RWPE1 (cell line): ENCODE measurements at regions not wholly inside any gene's neighbourhood (a gene's known extent, or its start where the extent isn't known, plus 50 kb on each side); places are given as distances from the start of the nearest gene placed in this dataset.

ENCODE experiments used
- CTCF ChIA-PET: fragments of 350-600 bp; sonication (Branson Sonifier 250); formaldehyde crosslinking; extraction: SDS; loops from one replicate; lab custom pipeline; 2021; lab: Yijun Ruan, JAX
- POLR2A ChIA-PET: fragments of 400-600 bp; formaldehyde crosslinking; extraction: SDS; loops from one replicate; lab custom pipeline; 2020; ENCODE audit warnings: antibody characterized with exemption; ENCODE audit not compliant: low non-redundant PET; lab: Yijun Ruan, JAX
- DNase-seq: peaks from one replicate; pipeline ENCODE4 v3.0.0; 2012; ENCODE audit warnings: low spot score
- H3K27ac ChIP-seq: fragments of 450-650 bp; 2 replicates; pipeline ENCODE4 v1.5.1; 2017
- TF ChIP-seq, protein P1 (sequence below): fragments of 450-650 bp; conservative IDR thresholded peaks from 2 replicates; pipeline ENCODE4 v1.5.1; 2017; ENCODE audit warnings: low read depth, mild to moderate bottlenecking

DNA sequence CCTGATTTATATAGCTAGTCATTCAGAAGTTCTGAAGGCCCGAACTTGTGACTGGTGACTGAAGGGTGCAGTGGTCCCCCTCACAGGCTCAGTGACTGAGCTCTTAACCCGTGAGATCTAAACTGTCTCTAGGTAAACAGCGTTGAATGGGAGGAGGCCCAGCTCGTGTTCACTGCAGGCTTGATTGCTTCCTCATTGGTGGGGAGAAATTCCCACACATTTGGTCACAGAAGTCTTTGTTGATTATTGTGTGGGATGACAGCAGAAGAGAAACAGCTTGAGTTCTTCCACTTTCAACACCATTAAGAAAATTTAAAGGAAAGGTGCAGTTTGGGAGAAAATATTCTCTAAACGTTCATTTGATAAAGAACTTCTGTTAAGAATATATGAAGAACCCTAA is 1178.0 kb downstream of the UQCRFS1 start:
- ChIA-PET CTCF (interaction anchor here (0.7 kb wide), 1 partner anchor 68 kb away, joined by 4 read pairs; no protein-coding TSS in a partner anchor), POLR2A (no interaction called here)
- TF ChIP-seq, protein P1, sequence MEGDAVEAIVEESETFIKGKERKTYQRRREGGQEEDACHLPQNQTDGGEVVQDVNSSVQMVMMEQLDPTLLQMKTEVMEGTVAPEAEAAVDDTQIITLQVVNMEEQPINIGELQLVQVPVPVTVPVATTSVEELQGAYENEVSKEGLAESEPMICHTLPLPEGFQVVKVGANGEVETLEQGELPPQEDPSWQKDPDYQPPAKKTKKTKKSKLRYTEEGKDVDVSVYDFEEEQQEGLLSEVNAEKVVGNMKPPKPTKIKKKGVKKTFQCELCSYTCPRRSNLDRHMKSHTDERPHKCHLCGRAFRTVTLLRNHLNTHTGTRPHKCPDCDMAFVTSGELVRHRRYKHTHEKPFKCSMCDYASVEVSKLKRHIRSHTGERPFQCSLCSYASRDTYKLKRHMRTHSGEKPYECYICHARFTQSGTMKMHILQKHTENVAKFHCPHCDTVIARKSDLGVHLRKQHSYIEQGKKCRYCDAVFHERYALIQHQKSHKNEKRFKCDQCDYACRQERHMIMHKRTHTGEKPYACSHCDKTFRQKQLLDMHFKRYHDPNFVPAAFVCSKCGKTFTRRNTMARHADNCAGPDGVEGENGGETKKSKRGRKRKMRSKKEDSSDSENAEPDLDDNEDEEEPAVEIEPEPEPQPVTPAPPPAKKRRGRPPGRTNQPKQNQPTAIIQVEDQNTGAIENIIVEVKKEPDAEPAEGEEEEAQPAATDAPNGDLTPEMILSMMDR, result no peak
- no peak for DNase-seq
- H3K27ac ChIP-seq, result no peak overlapping the region

DNA sequence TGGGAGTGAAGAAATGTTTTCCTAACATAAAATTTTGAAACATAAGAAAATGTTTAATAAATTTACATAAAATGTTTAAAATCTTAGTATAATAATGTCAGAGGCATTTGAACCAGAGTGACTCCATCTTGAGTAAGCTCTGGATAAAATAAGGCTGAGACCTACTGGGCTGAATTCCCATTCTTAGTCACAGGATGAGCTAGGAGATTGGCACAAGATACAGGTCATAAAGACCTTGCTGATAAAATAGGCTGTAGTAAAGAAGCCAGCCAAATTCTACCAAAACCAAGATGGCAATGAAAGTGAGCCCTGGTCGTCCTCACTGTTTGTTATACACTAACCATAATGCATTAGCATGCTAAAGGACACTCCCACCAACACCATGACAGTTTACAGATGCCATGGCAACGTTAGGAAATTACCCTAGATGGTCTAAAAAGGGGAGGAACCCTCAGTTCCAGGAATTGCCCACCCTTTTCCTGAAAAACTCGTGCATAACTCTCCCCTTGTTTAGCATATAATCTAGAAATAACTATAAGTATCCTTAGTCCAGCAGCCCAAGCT is 1184.0 kb downstream of the UQCRFS1 start:
- no peak for DNase-seq
- TF ChIP-seq, protein P1, result no peak
- CTCF ChIA-PET, result no interaction called here
- no peak overlapping the region for H3K27ac ChIP-seq
- POLR2A ChIA-PET, result no interaction called here

DNA sequence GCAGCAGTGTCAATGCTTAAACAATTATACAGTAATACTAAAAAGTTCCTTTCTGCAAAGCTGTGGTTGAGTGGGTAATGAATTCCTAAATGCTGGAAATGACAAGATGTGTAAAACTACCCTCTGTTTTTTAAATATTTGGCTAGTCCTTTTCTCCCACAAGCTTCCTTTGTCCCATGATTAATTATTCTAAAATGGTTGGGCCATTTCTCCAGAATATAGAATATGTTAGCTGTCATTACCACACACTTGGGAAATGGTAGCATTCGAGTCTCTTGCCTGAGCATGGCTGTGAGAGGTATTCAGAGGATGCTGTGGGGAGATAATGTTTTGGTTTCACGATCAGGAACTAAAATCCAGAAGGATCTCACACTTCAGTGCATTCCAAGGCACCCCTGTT is 1185.8 kb downstream of the UQCRFS1 start:
- ChIA-PET POLR2A (no interaction called here), CTCF (no interaction called here)
- no peak for DNase-seq
- H3K27ac ChIP-seq, result no peak overlapping the region
- TF ChIP-seq, protein P1, result no peak

DNA sequence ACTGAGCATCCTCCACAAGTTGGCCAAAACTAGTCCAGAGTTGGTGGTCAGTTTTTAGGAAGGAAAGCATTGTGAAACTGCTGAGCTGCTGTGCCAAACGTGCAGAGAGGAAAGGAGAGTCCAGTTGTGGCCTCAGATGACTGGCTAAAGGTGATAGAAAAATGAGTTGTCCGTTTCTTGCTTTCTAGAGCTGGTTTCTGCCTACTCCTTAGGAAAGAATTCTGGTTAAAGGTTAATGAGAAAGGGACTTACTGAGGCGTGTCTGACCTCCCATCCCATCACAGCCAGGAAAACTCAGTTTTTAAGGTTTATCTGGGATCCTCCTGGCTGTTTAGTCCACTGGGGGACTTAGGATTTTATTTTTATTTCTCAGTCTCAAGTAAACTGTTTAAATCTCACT is 1186.3 kb downstream of the UQCRFS1 start:
- ChIA-PET POLR2A (no interaction called here), CTCF (no interaction called here)
- no peak overlapping the region for H3K27ac ChIP-seq
- DNase-seq, result no peak
- TF ChIP-seq, protein P1, result no peak

DNA sequence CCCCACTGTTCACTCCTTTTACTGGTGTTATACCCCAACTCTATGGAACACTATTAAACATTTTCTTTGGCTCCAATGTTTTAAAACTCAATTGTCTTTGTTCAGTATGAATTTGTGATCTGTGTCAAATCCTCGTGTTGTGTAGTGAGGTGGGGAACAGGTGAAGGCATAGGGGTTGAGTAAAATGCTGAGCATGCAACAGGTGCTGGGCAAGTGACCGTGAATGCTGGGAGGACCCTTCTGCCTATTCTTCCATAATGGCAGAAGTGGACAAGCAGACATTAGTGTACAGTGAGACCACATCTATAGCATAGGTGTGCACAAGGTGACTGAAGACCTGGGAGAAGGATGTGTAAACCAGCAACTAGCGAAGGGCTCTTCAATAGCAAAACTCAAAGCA is 1188.0 kb downstream of the UQCRFS1 start:
- H3K27ac ChIP-seq, result no peak overlapping the region
- ChIA-PET POLR2A (no interaction called here), CTCF (no interaction called here)
- DNase-seq, result no peak
- TF ChIP-seq, protein P1, result no peak

DNA sequence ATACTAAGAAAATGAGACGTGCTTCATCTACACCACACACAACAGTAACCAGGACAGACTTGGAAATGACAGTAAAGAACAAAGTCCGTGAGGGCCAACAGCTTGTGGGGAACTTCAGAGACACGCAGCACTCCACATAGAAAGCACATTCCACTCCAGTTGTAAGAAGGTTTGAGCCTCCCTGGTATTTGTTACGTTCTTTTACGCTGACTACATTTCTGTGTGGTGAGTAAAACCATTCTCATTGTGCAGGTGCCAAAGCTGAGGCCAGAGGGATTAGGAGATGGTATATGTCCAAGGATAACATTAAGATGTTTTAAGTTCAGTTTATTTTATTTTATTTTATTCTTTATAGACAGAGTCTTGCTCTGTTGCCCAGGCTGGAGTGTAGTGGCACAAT is 1189.9 kb downstream of the UQCRFS1 start:
- DNase-seq, result no peak
- TF ChIP-seq, protein P1, result no peak
- POLR2A ChIA-PET, result no interaction called here

More for the DNA sequence above, 1189.9 kb downstream of the UQCRFS1 start:
- no peak overlapping the region for H3K27ac ChIP-seq
- CTCF ChIA-PET, result no interaction called here
